ENCODE measurements at regions not wholly inside any gene's neighbourhood (a gene's known extent, or its start where the extent isn't known, plus 50 kb on each side); places are given as distances from the start of the nearest gene placed in this dataset.

DNA sequence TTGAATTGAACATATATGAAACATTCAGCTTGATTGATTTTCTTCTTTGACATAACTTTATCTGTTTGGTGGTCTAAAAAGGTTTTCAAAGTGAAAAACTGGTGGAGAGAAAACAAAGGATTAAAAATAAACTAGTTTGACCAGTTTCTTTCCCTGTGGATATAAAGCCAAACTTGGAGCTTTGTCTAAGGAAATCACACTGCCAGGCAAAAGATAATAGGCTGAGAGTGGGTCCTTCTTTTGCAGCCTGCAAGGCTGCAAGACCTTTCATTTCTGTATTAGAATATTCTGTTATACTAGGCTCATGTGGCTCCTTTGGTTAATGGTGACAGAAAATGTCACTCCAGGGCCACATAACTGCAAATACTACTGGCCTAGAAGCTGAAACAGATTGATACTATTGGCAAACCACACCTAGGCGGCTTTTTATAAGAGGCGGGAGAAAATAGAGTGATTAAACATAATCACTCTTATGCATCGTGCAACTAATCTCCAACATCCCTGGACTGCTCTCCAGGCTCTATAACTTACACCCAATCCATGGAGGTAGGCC lies 129.1 kb upstream of the ZNF462 start:
- intact Hi-C loops (cut with micrococcal nuclease; ENCODE audit: unreplicated experiment): no loop called here
- no TSS peak for BruUV-seq (replicated peaks)
- H2AFZ ChIP-seq (ENCODE audit: low read length): no peak overlapping the region
- ChIA-PET POLR2A (no interaction called here), CTCF (ENCODE audit: unreplicated experiment) (no interaction called here)
- no peak for TF ChIP-seq EZH2phosphoT487 (IDR thresholded peaks at IDR 0.05; ENCODE audit: borderline replicate concordance, low read depth, low read length)
- TF ChIP-seq, protein P1, sequence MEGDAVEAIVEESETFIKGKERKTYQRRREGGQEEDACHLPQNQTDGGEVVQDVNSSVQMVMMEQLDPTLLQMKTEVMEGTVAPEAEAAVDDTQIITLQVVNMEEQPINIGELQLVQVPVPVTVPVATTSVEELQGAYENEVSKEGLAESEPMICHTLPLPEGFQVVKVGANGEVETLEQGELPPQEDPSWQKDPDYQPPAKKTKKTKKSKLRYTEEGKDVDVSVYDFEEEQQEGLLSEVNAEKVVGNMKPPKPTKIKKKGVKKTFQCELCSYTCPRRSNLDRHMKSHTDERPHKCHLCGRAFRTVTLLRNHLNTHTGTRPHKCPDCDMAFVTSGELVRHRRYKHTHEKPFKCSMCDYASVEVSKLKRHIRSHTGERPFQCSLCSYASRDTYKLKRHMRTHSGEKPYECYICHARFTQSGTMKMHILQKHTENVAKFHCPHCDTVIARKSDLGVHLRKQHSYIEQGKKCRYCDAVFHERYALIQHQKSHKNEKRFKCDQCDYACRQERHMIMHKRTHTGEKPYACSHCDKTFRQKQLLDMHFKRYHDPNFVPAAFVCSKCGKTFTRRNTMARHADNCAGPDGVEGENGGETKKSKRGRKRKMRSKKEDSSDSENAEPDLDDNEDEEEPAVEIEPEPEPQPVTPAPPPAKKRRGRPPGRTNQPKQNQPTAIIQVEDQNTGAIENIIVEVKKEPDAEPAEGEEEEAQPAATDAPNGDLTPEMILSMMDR (conservative IDR thresholded peaks at IDR 0.05; ENCODE audit: low read length): no peak
- H3K4me3 ChIP-seq (ENCODE audit: low read depth, low read length, poor library complexity, severe bottlenecking): no peak overlapping the region
- H3K4me1 ChIP-seq (ENCODE audit: insufficient read depth, low read length, poor library complexity, severe bottlenecking): no peaks in the 10 kb centered on the region
- no peak for DNase-seq (ENCODE audit: low spot score)
- no peaks in the 10 kb centered on the region for H4K20me1 ChIP-seq (ENCODE audit: insufficient read depth, low read length)
- no peaks in the 10 kb centered on the region for H3K9me3 ChIP-seq (ENCODE audit: low read length)
- H3K36me3 ChIP-seq (ENCODE audit: insufficient read depth, low read length): no peaks in the 10 kb centered on the region
- no peak overlapping the region for H3K27ac ChIP-seq (ENCODE audit: low read depth, low read length, poor library complexity, severe bottlenecking)
- H3K9me2 ChIP-seq (ENCODE audit: insufficient read depth, low read length): no peaks in the 10 kb centered on the region
- H3K79me2 ChIP-seq (ENCODE audit: insufficient read depth, low read depth, low read length): no peaks in the 10 kb centered on the region
- no peak overlapping the region for H3K4me2 ChIP-seq (ENCODE audit: low read length)

DNA sequence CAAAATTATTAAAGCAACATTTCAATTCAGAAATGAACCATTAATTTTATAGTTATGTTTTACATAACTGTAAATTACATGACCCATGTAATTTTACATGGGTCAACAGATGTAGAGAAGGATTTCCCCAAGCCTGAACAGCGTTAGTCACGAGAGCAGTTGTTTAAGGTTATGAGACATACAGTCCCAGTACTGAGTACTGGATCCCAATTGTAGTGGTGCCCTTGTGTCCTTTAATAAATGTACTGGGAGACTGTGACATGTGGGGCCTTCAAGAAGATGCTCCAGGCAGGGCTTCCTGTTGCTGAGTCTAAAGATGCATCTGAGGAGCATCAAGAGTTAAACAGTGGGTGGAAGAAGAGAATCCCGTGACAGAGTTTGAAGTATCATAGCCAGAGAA lies 125.5 kb upstream of the ZNF462 start:
- Histone ChIP-seq H3K4me1 (ENCODE audit: insufficient read depth, low read length, poor library complexity, severe bottlenecking) (no peaks in the 10 kb centered on the region), H3K36me3 (ENCODE audit: insufficient read depth, low read length) (no peaks in the 10 kb centered on the region), H4K20me1 (ENCODE audit: insufficient read depth, low read length) (no peaks in the 10 kb centered on the region), H3K79me2 (ENCODE audit: insufficient read depth, low read depth, low read length) (no peaks in the 10 kb centered on the region), H3K4me2 (ENCODE audit: low read length) (no peak overlapping the region), H3K27ac (ENCODE audit: low read depth, low read length, poor library complexity, severe bottlenecking) (no peak overlapping the region), H2AFZ (ENCODE audit: low read length) (no peak overlapping the region), H3K9me3 (ENCODE audit: low read length) (no peaks in the 10 kb centered on the region), H3K4me3 (ENCODE audit: low read depth, low read length, poor library complexity, severe bottlenecking) (no peak overlapping the region), H3K9me2 (ENCODE audit: insufficient read depth, low read length) (no peaks in the 10 kb centered on the region)
- BruUV-seq (replicated peaks): no TSS peak
- no peak for TF ChIP-seq EZH2phosphoT487 (IDR thresholded peaks at IDR 0.05; ENCODE audit: borderline replicate concordance, low read depth, low read length)
- TF ChIP-seq, protein P1 (conservative IDR thresholded peaks at IDR 0.05; ENCODE audit: low read length): no peak
- no peak for DNase-seq (ENCODE audit: low spot score)
- ChIA-PET CTCF (ENCODE audit: unreplicated experiment) (no interaction called here), POLR2A (no interaction called here)
- intact Hi-C loops (cut with micrococcal nuclease; ENCODE audit: unreplicated experiment): no loop called here

DNA sequence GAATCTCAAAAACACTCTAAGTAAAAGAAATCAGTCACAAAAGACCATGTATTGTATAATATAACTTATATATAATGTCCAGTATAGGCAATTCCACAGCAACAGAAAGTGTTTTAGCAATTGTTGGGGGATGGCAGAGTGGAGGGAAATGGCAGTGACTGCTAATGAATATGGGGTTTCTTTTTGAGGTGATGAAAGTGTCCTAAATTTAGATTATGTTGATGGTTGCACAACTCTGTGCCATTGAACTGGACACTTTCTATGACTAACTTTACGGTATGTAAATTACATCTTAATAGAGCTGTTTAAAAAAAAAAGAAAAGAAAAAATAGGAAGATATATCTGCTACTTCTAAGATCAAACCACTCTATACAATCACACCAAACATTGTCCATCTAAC lies 124.9 kb upstream of the ZNF462 start:
- BruUV-seq (replicated peaks): no TSS peak
- H3K27ac ChIP-seq (ENCODE audit: low read depth, low read length, poor library complexity, severe bottlenecking): no peak overlapping the region
- TF ChIP-seq EZH2phosphoT487 (IDR thresholded peaks at IDR 0.05; ENCODE audit: borderline replicate concordance, low read depth, low read length): no peak
- TF ChIP-seq, protein P1 (conservative IDR thresholded peaks at IDR 0.05; ENCODE audit: low read length): no peak
- H3K4me1 ChIP-seq (ENCODE audit: insufficient read depth, low read length, poor library complexity, severe bottlenecking): no peaks in the 10 kb centered on the region
- no peak overlapping the region for H2AFZ ChIP-seq (ENCODE audit: low read length)
- H3K4me2 ChIP-seq (ENCODE audit: low read length): no peak overlapping the region
- ChIA-PET POLR2A (no interaction called here), CTCF (ENCODE audit: unreplicated experiment) (no interaction called here)
- no peaks in the 10 kb centered on the region for H3K36me3 ChIP-seq (ENCODE audit: insufficient read depth, low read length)
- intact Hi-C loops (cut with micrococcal nuclease; ENCODE audit: unreplicated experiment): no loop called here
- no peaks in the 10 kb centered on the region for H3K9me2 ChIP-seq (ENCODE audit: insufficient read depth, low read length)
- H3K79me2 ChIP-seq (ENCODE audit: insufficient read depth, low read depth, low read length): no peaks in the 10 kb centered on the region
- DNase-seq (ENCODE audit: low spot score): no peak
- no peaks in the 10 kb centered on the region for H3K9me3 ChIP-seq (ENCODE audit: low read length)
- H3K4me3 ChIP-seq (ENCODE audit: low read depth, low read length, poor library complexity, severe bottlenecking): no peak overlapping the region
- H4K20me1 ChIP-seq (ENCODE audit: insufficient read depth, low read length): no peaks in the 10 kb centered on the region
